ENCODE measurements at regions not wholly inside any gene's neighbourhood (a gene's known extent, or its start where the extent isn't known, plus 50 kb on each side); places are given as distances from the start of the nearest gene placed in this dataset.

- no peak for DNase-seq (ENCODE audit: low read depth in 2 of 2)
These were observed 154.4 kb upstream of the MKLN1 start for GRCh38 chr7:131173145-131173890.

- no peak for DNase-seq (ENCODE audit: low read depth in 2 of 2)
These were observed 153.3 kb upstream of the MKLN1 start for GRCh38 chr7:131174391-131174790.

GRCh38 chr7:131174855-131175254 is 152.8 kb upstream of the MKLN1 start:
- no peak for DNase-seq (ENCODE audit: low read depth in 2 of 2)

- DNase-seq (ENCODE audit: low read depth in 2 of 2) = no peak
These were observed 145.1 kb upstream of the MKLN1 start for GRCh38 chr7:131182446-131183058.

- no peak for DNase-seq (ENCODE audit: low read depth in 2 of 2)
These were observed 144.6 kb upstream of the MKLN1 start for GRCh38 chr7:131183072-131183471.

- DNase-seq (ENCODE audit: low read depth in 2 of 2) = no peak
These were observed 144.0 kb upstream of the MKLN1 start for GRCh38 chr7:131183611-131184119.

- no peak for DNase-seq (ENCODE audit: low read depth in 2 of 2)
These were observed 140.9 kb upstream of the MKLN1 start for GRCh38 chr7:131186816-131187215.

- peak; percentile 11 to 25 for DNase-seq (ENCODE audit: low read depth in 2 of 2)
These were observed 139.0 kb upstream of the MKLN1 start for GRCh38 chr7:131188367-131189339.

- DNase-seq (ENCODE audit: low read depth in 2 of 2) = no peak
These were observed 138.2 kb upstream of the MKLN1 start for GRCh38 chr7:131189488-131189887.

- DNase-seq (ENCODE audit: low read depth in 2 of 2) = no peak
These were observed 137.5 kb upstream of the MKLN1 start for GRCh38 chr7:131190146-131190545.

GRCh38 chr7:131190581-131190980 is 137.1 kb upstream of the MKLN1 start:
- DNase-seq (ENCODE audit: low read depth in 2 of 2) = no peak

- no peak for DNase-seq (ENCODE audit: low read depth in 2 of 2)
These were observed 133.4 kb upstream of the MKLN1 start for GRCh38 chr7:131194070-131194865.

- DNase-seq (ENCODE audit: low read depth in 2 of 2) = no peak
These were observed 130.9 kb upstream of the MKLN1 start for GRCh38 chr7:131196803-131197202.

- no peak for DNase-seq (ENCODE audit: low read depth in 2 of 2)
These were observed 129.6 kb upstream of the MKLN1 start for GRCh38 chr7:131197920-131198615.

- DNase-seq (ENCODE audit: low read depth in 2 of 2) = no peak
These were observed 125.2 kb upstream of the MKLN1 start for GRCh38 chr7:131202451-131202850.

- DNase-seq (ENCODE audit: low read depth in 2 of 2) = no peak
These were observed 124.2 kb upstream of the MKLN1 start for GRCh38 chr7:131203291-131203976.

GRCh38 chr7:131208777-131209176 is 118.9 kb upstream of the MKLN1 start:
- DNase-seq (ENCODE audit: low read depth in 2 of 2) = no peak

GRCh38 chr7:131210618-131211017 is 117.1 kb upstream of the MKLN1 start:
- DNase-seq (ENCODE audit: low read depth in 2 of 2) = no peak

GRCh38 chr7:131211500-131211899 is 116.2 kb upstream of the MKLN1 start:
- no peak for DNase-seq (ENCODE audit: low read depth in 2 of 2)

GRCh38 chr7:131212114-131212513 is 115.6 kb upstream of the MKLN1 start:
- DNase-seq (ENCODE audit: low read depth in 2 of 2) = no peak
